GM12865 (cell line): ENCODE measurements at regions not wholly inside any gene's neighbourhood (a gene's known extent, or its start where the extent isn't known, plus 50 kb on each side); places are given as distances from the start of the nearest gene placed in this dataset.

Experiments used
- DNase-seq: peaks from one replicate; pipeline ENCODE4 v3.0.0; 2010; ENCODE audit warnings: low read depth
- H3K4me3 ChIP-seq: 2 replicates; pipeline ENCODE4 v1.5.1; 2011; ENCODE audit warnings: mild to moderate bottlenecking, low read depth, low read length, control low read depth
- CTCF ChIP-seq: IDR thresholded peaks from 2 replicates; pipeline ENCODE4 v1.5.1; 2011; ENCODE audit warnings: low read length, control low read depth, low read depth, inconsistent platforms; ENCODE audit not compliant: insufficient read depth; ENCODE audit errors: missing control alignments

DNA sequence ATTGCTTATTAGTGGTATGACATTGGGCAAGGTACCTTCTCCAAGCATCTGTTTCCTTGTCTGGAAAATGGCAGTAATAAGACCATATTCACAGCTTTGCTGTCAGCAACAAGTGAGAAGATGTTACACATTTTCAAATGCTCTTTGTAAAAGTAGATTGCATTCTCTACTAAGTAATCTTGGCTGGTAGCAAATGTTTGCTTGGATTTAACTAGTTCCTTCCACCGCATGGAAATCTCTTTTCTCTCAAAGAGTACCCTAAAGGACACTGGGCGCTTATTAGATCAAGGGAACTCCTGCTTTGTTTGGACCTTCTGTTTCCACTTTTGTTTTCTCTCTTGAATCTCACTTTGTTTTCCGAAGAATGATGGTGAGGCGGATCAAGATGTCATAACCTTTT, 185.2 kb upstream of the BMPER start:
- DNase-seq: no peak
- no peak for TF ChIP-seq CTCF
- H3K4me3 ChIP-seq: no peak overlapping the region

GRCh38 chr7:33720870-33721269, 184.5 kb upstream of the BMPER start:
- no peak for DNase-seq
- TF ChIP-seq CTCF: no peak
- H3K4me3 ChIP-seq: no peak overlapping the region

- no peak for TF ChIP-seq CTCF
- no peak overlapping the region for H3K4me3 ChIP-seq
- DNase-seq: no peak
Measured at GRCh38 chr7:33721895-33722294, 183.4 kb upstream of the BMPER start.

GRCh38 chr7:33722383-33723101, 182.8 kb upstream of the BMPER start:
- no peak overlapping the region for H3K4me3 ChIP-seq
- no peak for DNase-seq
- no peak for TF ChIP-seq CTCF

GRCh38 chr7:33724201-33724600, 181.1 kb upstream of the BMPER start:
- DNase-seq: no peak
- TF ChIP-seq CTCF: no peak
- H3K4me3 ChIP-seq: no peak overlapping the region

DNA sequence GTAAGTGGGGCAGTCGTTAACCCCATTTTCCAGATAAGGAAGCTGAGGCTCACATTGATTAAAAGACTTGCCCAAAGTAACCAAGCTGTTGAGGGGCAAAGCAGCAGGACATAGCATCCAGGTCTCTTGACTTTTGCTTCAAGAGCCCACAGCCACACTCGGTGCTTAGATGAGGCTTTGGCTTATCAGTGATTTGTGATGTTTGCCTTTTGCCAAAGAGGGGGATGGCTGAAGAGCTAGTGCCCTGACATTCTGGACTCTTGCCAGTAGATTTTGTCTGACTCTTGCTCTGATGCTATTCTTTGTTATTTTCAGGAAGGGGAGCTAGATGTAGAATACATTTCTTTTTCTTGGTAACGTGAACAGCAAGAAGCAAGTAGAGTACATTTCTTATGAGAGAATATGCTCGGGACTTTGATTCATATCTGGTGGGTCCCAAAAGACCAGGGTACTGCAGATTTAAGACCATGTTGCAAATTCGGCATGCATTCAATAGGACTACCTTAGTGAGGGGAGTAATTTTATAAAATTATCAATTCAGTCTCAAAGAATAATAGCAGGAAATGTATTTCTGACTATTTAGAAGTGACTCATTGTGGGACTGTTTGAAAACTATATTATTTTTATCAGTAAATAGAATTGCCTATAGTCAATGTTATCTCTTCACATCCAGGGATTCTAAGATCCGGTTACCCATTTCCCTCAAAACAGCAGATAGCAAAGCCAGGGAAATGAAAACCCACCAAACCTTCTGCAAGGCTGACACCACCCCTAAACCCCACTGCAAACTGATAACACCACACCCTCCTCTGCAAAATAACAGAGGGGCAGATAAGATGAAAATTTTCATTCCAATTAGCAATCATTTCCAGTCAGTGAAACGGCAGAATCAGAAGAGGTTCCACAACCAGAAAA, 180.0 kb upstream of the BMPER start:
- TF ChIP-seq CTCF: no peak
- no peak overlapping the region for H3K4me3 ChIP-seq
- no peak for DNase-seq
